Endothelial cell of umbilical vein (primary cell): ENCODE measurements at regions not wholly inside any gene's neighbourhood (a gene's known extent, or its start where the extent isn't known, plus 50 kb on each side); places are given as distances from the start of the nearest gene placed in this dataset.

Experiments used
- EZH2 ChIP-seq: IDR thresholded peaks from 2 replicates; pipeline ENCODE4 v1.6.1; 2012; ENCODE audit warnings: borderline replicate concordance, low read depth, mild to moderate bottlenecking, moderate library complexity, low read length, inconsistent platforms; ENCODE audit not compliant: severe bottlenecking
- FOS ChIP-seq: IDR thresholded peaks from 2 replicates; pipeline ENCODE4 v1.6.1; 2011; ENCODE audit warnings: mild to moderate bottlenecking, low read length, moderate library complexity, borderline replicate concordance; ENCODE audit not compliant: insufficient read depth
- GATA2 ChIP-seq: IDR thresholded peaks from 2 replicates; pipeline ENCODE4 v1.7.0; 2011; ENCODE audit warnings: low read depth, mild to moderate bottlenecking, moderate library complexity, mixed read lengths, low read length; ENCODE audit not compliant: insufficient read length, insufficient read depth
- MYC ChIP-seq: IDR thresholded peaks from one replicate; pipeline ENCODE4 v1.6.1; 2011; ENCODE audit warnings: mild to moderate bottlenecking, low read depth, low read length
- POLR2A ChIP-seq: IDR thresholded peaks from 2 replicates; pipeline ENCODE4 v1.6.1; 2012; ENCODE audit warnings: low read depth, mild to moderate bottlenecking, control low read depth, low read length
- POLR2AphosphoS5 ChIP-seq: IDR thresholded peaks from 2 replicates; pipeline ENCODE4 v1.6.1; 2012; ENCODE audit warnings: low read depth, mild to moderate bottlenecking, control low read depth, low read length, moderate library complexity; ENCODE audit not compliant: insufficient read depth
- TF ChIP-seq, protein P1 (sequence below), 2 donors: IDR thresholded peaks; 1 replicate in 1 of 2; 2 replicates in 1 of 2; pipeline ENCODE4 v1.5.1; 2011; ENCODE audit warnings: low read length in 2 of 2, mild to moderate bottlenecking in 2 of 2, moderate library complexity in 2 of 2, control low read depth in 1 of 2, inconsistent platforms in 1 of 2, low read depth in 1 of 2; ENCODE audit not compliant: insufficient read depth in 1 of 2; ENCODE audit errors: extremely low read depth in 1 of 2
- TF ChIP-seq, protein P2 (sequence below): IDR thresholded peaks from 2 replicates; pipeline ENCODE4 v1.6.1; 2011; ENCODE audit not compliant: insufficient read depth, insufficient read length

- TF ChIP-seq MYC (no peak), POLR2AphosphoS5 (no peak), GATA2 (no peak), EZH2 (no peak), POLR2A (no peak), FOS (no peak)
- TF ChIP-seq, protein P1, sequence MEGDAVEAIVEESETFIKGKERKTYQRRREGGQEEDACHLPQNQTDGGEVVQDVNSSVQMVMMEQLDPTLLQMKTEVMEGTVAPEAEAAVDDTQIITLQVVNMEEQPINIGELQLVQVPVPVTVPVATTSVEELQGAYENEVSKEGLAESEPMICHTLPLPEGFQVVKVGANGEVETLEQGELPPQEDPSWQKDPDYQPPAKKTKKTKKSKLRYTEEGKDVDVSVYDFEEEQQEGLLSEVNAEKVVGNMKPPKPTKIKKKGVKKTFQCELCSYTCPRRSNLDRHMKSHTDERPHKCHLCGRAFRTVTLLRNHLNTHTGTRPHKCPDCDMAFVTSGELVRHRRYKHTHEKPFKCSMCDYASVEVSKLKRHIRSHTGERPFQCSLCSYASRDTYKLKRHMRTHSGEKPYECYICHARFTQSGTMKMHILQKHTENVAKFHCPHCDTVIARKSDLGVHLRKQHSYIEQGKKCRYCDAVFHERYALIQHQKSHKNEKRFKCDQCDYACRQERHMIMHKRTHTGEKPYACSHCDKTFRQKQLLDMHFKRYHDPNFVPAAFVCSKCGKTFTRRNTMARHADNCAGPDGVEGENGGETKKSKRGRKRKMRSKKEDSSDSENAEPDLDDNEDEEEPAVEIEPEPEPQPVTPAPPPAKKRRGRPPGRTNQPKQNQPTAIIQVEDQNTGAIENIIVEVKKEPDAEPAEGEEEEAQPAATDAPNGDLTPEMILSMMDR (IDR thresholded peaks at IDR 0.05; ENCODE audit: extremely low read depth in 1 of 2, insufficient read depth in 1 of 2, low read depth in 1 of 2, low read length in 2 of 2) = no peak
- TF ChIP-seq, protein P2, sequence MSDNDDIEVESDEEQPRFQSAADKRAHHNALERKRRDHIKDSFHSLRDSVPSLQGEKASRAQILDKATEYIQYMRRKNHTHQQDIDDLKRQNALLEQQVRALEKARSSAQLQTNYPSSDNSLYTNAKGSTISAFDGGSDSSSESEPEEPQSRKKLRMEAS = no peak
Observed at GRCh38 chr14:104248203-104249055, 110.0 kb downstream of the KIF26A start.
